NCI-H510A (cell line): ENCODE measurements at regions not wholly inside any gene's neighbourhood (a gene's known extent, or its start where the extent isn't known, plus 50 kb on each side); places are given as distances from the start of the nearest gene placed in this dataset.

ENCODE experiments used
- DNase-seq: peaks from one replicate; lab custom pipeline; 2025; lab: John Stamatoyannopoulos, UW

DNA sequence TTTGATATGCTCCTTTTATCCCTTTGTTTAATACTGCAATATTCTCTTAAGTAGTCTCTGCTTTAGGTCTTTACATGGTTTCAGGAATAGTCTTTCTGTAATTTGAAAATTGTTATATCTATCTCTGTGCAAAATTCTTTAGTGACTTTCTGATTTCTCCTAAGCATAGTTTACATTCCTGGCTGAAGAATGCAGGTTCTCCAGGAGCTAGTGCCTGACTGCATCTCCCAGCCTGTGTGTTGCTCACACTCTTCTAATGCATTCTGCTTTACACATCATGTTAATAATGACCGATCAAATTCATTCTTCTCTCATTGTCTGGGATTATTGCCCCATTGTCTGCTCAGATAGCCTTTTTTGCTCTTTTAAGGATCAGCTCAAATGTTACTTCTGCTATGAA, 1349.2 kb downstream of the DSC3 start:
- no peak for DNase-seq

DNA sequence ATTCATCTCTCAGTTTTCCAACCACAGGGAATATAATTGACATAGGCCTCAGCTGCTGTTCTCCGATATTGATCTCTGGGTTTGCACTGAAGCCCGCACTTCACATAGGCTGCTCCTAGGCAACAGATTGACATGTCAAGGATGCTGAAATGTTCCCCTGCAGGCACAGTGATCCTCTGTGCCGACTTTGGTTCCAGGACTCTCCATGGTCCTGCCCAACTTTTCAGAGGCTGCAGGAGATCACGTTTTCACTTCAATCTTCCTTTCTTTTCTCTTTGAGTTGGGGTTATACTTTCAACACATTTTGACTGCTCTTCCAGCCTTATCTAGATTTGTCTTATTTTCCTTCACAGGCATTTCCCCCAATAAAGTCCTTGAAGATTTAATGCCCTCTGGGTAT, 1361.0 kb downstream of the DSC3 start:
- no peak for DNase-seq

DNA sequence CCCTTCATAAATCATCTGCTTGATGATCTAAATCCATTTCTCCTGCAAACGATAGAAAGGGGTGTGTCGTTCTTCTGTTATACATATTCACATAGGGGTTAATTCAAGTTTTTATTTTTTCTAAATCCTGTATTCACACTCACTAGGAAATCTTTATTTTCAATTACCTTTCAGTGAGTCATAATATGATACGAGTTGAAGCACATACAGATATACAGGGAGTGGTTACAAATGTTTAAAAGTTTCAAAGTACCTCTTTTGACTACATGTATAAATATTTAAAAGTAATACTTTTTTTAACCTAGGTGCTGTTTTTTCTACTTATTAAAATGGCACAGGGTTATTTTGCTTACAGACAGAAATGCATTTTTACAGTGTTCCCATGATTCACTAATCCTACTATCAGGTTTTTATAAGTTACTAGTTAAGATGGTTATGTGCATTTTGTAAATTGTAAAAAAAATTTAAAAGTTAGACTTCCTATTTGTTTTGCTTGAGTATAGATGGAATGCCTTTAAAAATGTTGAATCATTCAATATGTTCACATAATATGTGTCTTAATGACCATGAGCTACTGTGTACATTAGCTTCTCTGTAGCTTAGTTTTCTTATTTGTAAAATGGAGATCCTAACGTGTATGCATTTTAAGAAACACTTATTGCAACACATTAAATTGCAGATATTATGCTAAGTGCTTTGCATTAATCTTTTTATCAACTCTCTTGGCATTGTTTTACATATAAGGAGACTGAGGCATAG, 1378.1 kb downstream of the DSC3 start:
- DNase-seq = no peak

DNA sequence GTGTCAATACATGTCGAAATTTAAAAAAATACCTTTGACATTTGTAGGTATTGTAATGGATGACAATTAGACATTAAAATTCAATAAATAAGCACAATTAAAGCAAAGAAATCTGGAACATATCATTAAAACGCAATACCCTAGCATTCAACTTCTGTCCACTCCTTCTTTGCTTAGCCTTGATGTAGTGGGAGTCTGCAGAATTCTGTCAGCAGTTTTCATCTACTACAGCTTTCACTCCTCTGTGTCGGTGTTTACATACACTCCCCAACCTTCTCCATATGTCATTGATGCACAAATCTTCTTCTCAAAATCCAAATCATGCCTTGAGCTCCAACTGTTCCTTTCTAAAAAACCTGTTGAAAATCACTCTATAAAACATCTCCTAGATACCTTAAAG, 1380.6 kb downstream of the DSC3 start:
- DNase-seq = no peak

DNA sequence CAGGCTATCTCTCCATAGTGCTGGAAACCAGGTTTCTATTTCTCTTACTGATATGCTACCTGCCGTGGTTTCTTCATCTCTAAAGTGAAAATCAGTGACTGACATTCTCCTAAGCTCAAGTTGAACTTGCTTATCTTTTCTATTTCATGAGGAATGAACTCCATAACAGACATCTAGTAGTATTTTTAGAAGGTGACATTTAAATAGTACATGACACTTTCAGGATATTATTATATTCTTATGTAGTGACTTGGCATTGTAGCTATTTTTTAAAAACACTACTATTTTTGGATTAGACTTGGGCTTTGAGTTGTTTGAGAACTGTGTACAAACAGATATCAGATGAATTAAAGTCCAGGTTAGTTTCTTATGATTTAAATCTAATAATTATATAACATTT, 1381.8 kb downstream of the DSC3 start:
- DNase-seq = no peak

DNA sequence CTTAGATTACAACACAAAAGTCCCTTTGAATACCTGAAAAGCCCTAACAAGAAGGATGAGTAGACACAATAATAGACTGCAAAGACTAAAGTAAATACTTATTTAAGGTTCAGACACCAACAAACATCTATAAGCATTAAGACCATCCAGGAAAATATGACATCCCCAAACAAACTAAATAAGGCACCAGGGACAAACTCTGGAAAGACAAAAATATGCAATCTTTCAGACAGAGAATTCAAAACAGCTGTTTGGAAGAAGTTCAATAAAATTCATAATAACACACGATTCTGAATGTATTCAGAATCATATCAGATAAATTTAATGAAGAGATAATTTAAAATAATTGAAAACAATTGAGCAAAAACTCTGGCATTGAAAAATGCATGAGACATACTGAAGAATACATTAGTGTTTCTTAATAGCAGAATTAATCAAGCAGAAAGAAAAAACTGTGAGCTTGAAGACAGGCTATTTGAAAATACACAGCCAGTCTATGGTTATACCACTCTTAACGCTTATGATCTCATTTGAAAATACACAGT, 1388.8 kb downstream of the DSC3 start:
- no peak for DNase-seq

DNA sequence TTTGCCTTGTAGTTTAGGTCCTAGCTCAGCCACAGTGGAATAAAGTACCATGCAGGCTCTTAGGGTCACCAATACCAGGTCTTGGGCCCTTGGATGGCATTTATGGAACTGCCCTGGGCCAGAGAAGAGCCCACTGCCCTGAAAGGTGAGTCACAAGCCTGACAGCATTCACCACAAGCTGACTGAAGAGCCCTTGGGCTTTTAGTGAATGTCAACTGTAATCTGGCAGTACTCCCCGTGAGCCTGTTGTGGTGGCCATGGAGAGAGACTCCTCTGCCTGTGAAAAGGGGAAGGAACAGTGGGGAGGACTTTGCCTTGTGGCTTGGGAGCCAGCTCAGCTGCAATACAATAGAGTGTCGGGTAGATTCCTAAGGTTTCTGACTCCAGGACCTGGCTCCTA, 1389.7 kb downstream of the DSC3 start:
- DNase-seq = no peak

DNA sequence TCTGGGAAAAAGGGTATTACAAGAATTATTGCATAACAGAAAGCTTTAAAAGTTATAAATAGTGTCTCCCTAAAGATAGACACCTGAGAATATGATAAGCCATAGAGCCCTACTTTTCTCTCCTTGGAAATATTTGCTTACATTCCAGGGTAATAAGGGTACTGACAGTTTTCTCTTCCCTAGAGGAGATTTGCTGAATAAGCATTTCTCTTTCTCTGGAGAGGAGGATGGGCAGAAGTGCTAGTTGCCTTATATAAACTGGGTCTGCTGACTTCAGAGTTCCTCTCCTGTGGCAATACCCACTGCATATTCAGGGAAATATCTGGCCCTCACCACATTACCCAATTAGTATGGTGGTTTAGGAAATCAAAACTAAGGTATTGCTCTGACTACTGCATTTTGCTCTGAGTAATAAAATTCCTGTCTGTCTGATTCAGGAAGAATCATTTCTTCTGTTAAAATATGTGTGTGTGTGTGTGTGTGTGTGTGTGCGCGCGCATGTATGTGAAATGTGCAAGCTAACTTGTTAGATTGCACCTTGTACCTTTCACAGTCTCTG, 1391.3 kb downstream of the DSC3 start:
- DNase-seq = no peak

DNA sequence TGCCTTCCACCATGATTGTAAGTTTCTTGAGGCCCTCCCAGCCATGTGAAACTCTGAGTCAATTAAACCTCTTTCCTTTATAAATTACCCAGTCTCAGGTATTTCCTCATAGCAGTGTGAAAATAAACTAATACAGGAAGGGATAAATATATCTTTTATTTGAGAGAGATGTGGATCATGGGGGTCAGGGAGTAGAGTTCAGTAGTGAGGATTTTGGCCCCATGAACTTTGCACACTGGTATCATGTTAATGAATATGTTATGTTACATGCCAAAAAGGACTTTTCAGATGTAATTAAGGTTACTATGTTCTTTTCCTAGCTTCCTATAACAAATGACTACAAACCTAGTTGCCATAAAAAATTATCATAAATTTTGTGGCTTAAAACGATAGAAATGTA, 1393.7 kb downstream of the DSC3 start:
- DNase-seq = no peak

DNA sequence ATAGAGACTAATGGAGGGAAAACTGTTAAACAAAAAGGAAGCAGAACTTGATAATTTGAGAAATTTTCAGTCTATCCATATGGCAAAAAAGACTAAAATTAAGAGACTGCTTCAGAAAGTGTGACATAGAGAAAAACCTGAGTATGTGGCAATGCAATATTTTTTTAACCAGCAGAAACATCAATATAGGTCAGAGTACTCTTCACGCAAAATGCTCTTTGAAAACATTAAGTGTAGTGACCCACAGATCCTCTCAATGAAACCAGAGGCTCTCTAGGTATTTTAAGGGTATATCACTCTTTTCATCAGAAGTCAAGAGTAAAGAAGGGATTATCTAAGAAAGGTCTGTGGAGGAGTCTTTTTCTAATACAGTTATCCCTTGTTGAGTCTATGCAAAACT, 1394.8 kb downstream of the DSC3 start:
- no peak for DNase-seq

DNA sequence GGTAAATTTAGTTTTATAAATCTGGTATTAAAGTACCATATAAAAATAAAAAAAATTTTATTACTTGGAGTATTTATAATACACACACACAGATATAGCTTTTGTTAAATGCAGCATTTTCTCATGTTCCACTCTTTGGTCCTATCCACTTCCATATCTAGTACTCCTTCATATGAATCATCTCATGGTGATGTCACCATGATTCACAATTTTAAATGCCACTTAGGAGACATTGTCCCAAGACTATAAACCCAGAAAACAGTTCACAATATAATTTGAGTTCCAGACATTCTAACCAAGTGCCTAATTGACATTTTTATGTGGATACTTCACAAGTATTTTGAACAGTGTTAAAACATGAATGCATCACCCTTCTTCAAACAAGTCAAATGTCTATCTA, 1398.3 kb downstream of the DSC3 start:
- DNase-seq = no peak

DNA sequence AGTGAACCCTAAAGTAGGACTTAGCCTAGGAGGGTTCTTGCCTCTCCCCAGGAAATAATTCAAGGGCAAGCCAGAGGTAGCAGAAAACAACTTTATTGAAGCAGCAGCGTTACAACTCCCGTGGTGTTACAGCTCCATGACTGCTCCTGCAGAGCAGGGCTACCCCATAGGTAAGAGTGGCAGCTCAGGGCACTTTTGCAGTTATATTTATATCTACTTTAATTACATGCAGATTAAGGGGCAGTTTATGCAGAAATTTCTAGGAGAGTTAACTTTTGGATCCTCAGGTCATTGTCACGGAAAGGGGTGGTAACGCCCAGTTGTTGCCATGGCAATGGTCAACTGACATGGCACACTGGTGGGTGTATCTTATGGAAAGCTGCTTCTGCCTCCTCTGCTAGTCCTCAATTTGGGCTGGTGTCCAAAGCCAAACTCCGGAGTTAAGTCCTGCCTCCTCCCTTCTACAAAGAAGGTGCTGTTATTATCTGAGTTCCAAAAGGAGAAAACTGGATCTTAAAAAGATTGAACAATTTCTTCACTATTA, 1413.0 kb downstream of the DSC3 start:
- no peak for DNase-seq

DNA sequence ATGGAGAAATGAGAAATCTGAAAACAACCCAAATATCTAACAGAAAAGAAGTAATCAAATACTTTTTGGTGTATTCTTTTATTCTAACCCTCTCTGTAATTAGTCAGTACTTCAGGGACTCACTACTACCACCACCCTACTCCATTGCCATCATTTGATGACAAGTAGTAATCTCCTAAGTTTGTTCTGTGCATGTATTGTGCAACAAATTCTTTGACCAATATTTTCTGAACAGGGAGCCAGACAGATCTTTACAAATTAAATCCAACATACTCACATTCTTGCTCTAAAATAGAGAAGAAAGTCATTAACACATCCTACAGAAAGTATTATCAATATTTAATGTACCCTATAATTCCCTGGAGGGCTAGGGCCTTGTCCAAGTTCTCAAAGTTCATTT, 1416.4 kb downstream of the DSC3 start:
- DNase-seq = no peak

DNA sequence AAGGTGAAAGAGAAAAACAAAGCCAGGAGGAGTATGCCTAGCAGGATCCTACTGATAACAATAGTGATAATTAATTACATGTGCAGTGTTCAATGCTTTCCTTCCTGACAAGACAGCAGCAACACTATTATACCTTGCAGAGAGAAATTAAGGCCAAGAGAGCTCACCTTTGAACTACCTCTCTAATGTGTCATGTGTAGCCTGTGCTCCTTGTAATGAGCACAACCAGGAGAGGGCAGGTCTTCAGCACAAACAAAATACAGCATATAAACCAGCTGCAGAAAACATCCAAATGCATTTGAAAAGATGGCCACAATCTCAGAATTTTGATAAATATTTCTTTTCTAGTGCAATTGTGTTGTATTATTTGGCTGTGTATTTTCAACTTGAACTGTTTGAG, 1425.7 kb downstream of the DSC3 start:
- DNase-seq = no peak

DNA sequence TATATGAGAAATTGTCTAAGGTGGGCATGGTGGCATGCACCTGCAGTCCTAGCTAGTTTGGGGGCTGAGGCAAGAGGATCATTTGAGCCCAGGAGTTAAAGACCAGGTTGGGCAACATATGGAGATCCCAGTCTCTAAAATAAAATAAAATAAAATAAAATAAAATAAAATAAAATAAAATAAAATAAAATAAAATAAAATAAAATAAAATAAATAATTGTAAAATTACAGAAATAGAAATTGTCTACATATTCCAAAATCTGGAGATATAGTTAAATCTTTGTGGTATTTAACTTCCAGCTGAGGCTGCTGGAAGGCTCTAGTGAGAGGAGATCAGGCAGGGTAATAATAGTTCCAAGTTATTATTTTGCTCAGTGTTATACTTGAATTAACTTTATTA, 1432.1 kb upstream of the CDH2 start:
- DNase-seq = no peak

DNA sequence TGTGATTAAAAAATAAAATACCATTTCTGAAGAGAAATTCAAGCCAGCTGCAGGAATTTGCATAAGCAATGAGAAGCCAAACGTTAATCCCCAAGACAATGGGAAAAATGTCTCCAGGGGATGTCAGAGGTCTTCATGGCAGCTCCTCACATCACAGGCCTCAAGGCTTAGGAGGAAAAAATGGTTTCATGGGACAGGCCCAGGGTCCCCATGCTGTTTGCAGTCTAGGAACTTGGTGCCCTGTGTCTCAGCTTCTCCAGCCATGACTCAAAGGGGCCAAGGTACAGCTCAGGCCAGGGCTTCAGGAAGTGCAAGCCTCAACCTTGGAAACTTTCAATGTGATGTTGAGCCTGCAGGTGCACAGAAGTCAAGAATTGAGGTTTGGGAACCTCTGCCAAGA, 1428.4 kb upstream of the CDH2 start:
- DNase-seq = no peak

DNA sequence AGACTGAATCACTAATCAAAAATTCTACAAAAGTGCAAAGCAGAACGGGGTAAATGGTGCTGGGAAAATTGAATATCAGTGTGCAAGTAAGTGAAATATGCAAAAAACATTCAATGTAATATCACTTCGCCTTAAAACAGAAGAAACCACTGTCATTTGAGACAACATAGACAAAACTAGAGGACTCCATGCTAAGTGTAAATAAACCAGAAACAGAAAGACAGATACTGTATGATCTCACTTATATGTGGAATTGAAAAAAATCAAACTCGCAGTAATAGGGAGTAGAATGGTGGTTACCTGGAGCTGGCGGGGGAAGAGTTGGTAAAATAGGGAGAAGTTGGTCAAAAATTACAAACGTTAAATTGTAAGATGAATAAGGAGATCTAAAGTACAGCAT, 1420.0 kb upstream of the CDH2 start:
- no peak for DNase-seq

DNA sequence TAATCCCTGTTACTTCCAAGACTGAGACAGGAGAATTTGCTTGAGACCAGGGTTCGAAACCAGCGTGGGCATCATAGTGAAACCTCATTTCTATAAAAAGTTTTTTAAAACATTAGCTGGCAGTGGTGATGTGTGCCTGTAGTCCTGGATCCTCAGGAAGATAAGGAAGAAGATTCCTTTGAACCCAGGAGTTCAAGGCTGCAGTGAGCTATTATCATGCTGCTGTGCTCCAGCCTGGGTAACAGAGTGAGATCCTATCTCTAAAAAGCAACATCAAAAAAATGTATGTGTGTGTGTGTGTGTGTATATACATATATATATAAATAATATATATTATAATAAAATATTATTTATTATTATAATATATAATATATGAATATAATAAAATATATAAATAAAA, 1417.6 kb upstream of the CDH2 start:
- DNase-seq = no peak

DNA sequence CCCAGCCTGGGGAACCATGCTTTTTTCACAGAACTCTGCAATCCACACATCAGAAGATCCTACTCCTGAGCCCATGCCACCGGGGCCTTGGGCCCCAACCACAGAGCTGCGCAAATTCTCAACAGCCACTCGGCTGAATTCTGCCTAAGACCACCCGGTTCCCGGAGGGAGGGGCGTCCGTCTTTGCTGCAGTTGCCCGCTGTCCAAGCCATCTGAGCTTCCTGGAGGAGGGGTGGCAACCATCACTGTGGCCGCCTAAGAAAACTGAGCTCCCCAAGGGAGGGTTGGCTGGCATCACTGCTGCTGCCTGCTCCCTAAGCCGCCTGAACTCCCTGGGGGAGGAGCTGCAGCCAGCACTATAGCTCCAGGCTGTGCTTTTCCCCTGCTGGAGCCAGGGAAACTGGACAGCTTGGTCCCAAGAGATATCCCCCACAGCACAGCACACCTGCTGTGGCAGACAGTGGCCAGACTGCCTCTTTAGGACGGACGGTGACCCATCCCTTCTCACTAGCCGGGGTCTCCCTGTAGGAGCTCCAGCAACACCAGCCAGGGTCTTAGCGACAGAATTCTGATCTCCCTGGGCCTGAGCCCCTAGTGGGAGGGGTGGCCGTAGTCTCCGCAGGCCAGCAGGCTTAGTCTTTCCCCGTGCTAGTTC, 1411.6 kb upstream of the CDH2 start:
- DNase-seq = no peak

DNA sequence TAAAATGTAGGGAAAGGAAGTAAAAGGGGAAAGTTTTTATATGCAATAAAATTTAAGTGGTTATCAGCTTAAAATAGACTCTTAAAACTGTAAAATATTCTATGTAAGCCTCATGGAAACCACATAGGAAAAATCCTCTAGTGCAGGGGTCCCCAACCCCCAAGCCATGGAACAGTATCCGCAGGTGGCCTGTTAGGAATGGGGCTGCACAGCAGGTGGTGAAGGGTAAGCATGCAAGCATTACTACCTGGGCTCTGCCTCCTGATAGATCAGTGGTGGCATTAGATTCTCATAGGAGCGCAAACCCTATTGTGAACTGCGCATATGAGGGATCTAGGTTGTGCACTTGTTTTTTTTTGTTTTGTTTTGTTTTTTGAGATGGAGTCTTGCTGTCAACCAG, 1409.3 kb upstream of the CDH2 start:
- DNase-seq = no peak

DNA sequence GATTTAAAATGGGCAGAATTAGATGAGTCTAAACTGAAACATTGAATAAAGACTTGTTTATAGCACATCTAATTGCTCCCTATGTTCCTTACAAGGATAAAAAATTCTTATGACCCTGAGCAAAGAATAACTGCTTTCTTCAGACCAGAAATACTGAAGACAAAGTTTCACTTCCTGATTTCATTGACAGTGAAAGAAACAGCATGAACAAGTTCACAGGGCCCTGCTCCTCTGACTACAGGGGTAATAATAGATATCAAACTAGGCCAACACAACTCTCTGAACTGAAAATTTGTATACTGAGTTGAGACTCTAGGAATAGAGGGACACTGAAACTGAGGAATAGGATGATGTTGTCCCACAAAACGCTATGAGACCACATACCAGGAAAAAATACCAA, 1383.3 kb upstream of the CDH2 start:
- DNase-seq = no peak

DNA sequence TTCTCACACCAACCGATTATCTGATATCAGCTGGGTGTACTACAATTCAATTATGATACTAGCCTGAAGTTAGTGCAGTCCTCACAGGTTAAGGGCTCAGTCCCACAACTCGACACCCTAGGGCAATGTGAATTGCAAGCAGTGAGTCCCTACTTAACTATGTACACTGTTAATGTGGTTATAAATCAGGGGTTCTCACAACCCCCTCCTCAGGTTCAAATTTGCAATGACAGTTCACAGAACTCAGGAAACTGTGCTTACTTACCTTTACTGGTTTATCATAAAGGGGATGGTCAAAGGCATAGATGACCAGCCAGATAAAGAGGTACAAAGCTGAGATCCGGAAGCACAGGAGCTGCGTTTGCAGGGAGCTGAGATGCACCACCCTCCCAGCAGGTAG, 1379.1 kb upstream of the CDH2 start:
- no peak for DNase-seq

DNA sequence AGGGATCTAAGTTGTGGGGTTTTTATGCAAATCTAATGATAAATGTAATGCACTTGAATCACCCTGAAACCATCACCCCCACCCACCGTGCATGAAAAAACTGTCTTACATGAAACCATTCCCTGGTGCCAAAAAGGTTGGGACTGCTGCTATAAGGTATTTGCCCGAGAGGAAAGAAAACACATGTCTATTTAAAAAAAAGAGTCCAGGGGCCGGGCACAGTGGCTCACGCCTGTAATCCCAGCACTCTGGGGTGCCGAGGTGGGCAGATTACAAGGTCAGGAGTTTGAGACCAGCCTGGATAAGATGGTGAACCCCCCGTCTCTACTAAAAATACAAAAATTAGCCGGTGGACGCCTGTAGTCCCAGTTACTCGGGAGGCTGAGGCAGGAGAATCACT, 1372.8 kb upstream of the CDH2 start:
- DNase-seq = no peak
